Upper lobe of left lung (tissue), 4 donors: ENCODE measurements at regions not wholly inside any gene's neighbourhood (a gene's known extent, or its start where the extent isn't known, plus 50 kb on each side); places are given as distances from the start of the nearest gene placed in this dataset.

Experiments used
- CTCF ChIP-seq, 6 experiments: fragments of 450-650 bp in 4 of 6; fragments of 200-600 bp in 2 of 6; sonication (generic) in 2 of 6; IDR thresholded peaks; one replicate each; pipeline ENCODE4 v1.5.1; 2016 to 2019; ENCODE audit warnings: antibody characterized with exemption in 6 of 6
- EP300 ChIP-seq, 4 donors: sonication (generic); formaldehyde crosslinking; IDR thresholded peaks; one replicate each; pipeline ENCODE4 v1.5.1; 2017; ENCODE audit warnings: antibody characterized with exemption in 4 of 4, control low read depth in 2 of 4
- POLR2A ChIP-seq, 4 donors: fragments of 450-650 bp; IDR thresholded peaks; one replicate each; pipeline ENCODE4 v1.5.1; 2016 to 2017; ENCODE audit warnings: antibody characterized with exemption in 4 of 4, mild to moderate bottlenecking in 2 of 4
- POLR2AphosphoS5 ChIP-seq, 2 donors: sonication (generic); formaldehyde crosslinking; IDR thresholded peaks; one replicate each; pipeline ENCODE4 v1.5.1; 2017; ENCODE audit warnings: antibody characterized with exemption in 2 of 2

- TF ChIP-seq CTCF (IDR thresholded peaks at IDR 0.05) (no peak), POLR2AphosphoS5 (IDR thresholded peaks at IDR 0.05) (no peak), POLR2A (IDR thresholded peaks at IDR 0.05) (no peak), EP300 (IDR thresholded peaks at IDR 0.05) (no peak)
Observed at GRCh38 chr20:20786428-20786827, 74.0 kb upstream of the RALGAPA2 start.
